ENCODE measurements at regions not wholly inside any gene's neighbourhood (a gene's known extent, or its start where the extent isn't known, plus 50 kb on each side); places are given as distances from the start of the nearest gene placed in this dataset.

DNA sequence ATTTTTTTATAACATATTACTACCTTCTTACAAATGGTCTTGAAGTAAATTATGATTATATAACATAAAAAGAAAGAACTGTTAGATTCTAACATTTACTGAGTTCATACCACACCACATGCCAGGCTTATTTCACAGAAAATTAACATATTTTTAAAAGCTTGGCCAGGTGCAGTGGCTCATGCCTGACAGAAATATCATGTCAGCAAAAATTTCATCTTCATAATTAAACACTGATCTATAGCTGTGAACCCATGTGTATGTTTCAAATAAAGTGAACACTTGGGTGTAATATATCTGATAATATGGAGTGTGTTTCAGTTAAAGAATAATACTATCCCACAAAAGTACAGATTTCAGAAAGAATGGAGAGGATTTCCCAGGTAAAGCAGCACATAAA, 296.5 kb downstream of the SI start:
- DNase-seq (ENCODE audit: low read depth): no peak
- no peak overlapping the region for H3K4me3 ChIP-seq (ENCODE audit: low read length)
- TF ChIP-seq, protein P1, sequence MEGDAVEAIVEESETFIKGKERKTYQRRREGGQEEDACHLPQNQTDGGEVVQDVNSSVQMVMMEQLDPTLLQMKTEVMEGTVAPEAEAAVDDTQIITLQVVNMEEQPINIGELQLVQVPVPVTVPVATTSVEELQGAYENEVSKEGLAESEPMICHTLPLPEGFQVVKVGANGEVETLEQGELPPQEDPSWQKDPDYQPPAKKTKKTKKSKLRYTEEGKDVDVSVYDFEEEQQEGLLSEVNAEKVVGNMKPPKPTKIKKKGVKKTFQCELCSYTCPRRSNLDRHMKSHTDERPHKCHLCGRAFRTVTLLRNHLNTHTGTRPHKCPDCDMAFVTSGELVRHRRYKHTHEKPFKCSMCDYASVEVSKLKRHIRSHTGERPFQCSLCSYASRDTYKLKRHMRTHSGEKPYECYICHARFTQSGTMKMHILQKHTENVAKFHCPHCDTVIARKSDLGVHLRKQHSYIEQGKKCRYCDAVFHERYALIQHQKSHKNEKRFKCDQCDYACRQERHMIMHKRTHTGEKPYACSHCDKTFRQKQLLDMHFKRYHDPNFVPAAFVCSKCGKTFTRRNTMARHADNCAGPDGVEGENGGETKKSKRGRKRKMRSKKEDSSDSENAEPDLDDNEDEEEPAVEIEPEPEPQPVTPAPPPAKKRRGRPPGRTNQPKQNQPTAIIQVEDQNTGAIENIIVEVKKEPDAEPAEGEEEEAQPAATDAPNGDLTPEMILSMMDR (conservative IDR thresholded peaks at IDR 0.05; ENCODE audit: low read length): no peak

DNA sequence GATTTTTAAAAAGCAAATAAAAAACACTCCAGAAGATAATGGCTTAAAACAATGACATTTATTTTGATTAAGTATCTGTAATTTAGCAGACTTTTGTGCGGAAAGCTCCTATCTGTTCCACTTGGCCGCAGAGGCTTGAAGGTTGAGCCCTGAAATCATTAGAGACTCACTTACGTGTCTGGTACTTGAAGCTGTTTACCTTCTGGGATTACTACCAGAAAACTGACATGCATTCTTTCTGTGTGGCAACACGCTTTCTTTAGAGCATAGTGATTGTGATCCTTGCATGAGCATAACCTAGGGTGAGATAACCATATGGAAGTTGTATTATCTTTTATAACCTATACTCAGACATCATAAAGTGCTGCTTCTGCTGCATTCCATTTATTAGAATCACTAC, 298.5 kb downstream of the SI start:
- H3K4me3 ChIP-seq (ENCODE audit: low read length): no peak overlapping the region
- TF ChIP-seq, protein P1 (conservative IDR thresholded peaks at IDR 0.05; ENCODE audit: low read length): no peak
- no peak for DNase-seq (ENCODE audit: low read depth)

DNA sequence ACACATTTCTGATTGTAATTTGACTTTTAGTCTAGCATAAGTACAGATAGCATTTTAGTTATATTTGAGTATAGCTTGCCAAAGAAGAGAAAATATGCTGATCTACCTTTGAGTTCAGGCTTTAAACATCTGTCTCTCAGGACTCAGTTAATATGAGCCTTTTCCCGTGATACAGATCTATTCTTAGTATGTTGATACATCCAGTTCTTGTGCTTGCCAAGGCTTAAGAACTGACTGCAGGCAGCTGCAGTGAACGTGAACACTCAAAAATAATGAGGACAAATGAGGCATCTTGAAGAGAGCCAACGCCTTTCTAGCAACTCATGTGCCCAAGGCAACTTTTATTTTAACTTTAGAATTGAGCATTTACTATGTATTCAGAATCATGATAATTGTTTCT, 325.5 kb downstream of the SI start:
- H3K4me3 ChIP-seq (ENCODE audit: low read length): no peak overlapping the region
- no peak for DNase-seq (ENCODE audit: low read depth)
- TF ChIP-seq, protein P1 (conservative IDR thresholded peaks at IDR 0.05; ENCODE audit: low read length): no peak

DNA sequence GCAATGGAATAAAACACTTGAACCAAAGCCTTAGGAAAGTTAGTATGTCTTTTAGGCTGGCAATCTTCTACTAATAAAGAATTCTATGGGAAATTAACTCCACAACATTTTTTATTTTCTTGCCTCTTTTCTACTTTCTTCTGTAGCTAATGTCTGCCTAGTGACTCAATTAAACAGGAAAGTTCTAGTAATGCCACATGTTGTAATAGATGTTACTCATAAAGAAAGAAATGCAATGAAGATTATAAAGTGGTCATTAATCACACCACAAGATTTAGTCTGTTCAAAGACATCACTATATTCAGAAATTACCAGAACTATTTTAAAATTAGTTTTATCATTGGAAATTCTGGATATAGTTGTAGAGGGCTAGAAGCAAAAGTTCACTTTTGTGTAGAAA, 329.7 kb downstream of the SI start:
- H3K4me3 ChIP-seq (ENCODE audit: low read length): no peak overlapping the region
- TF ChIP-seq, protein P1 (conservative IDR thresholded peaks at IDR 0.05; ENCODE audit: low read length): no peak
- DNase-seq (ENCODE audit: low read depth): no peak

DNA sequence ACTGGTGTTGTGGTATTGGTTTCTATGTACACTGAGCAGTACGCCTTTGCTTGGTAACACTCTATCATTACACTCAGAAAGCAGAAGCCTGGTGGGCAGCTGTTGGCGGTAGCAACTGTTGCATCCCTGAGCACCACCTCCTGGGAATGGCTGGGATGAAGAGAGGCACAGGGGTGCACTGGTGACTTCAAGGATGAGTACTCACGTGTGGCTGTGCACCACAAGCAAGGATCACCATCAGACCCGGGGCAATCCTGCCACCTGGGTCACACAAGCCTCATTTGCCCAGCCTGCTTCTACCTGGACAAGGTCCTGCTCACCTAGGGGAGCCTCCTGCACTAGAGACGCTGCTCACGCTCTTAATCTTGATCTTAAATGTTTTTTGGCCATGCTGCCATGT, 336.4 kb downstream of the SI start:
- TF ChIP-seq, protein P1 (conservative IDR thresholded peaks at IDR 0.05; ENCODE audit: low read length): no peak
- no peak for DNase-seq (ENCODE audit: low read depth)
- no peak overlapping the region for H3K4me3 ChIP-seq (ENCODE audit: low read length)

DNA sequence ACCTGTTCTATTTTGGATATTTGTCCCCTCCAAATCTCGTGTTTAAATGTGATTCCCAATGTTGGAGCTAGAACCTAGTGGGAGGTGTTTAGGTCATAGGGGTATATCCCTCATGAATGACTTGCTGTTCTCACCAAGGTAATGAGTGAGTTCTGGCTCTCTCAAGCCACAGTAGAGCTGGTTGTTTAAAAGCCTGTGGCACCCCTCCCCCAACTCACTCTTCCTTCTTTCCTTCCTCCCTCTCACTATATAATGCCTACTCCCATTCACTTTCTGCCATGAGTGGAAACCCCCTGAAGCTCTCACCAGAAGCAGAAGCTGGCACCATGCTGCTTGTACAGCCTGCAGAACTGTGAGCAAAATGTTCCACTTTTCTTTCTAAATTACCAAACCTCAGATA, 341.1 kb downstream of the SI start:
- TF ChIP-seq, protein P1 (conservative IDR thresholded peaks at IDR 0.05; ENCODE audit: low read length): no peak
- no peak overlapping the region for H3K4me3 ChIP-seq (ENCODE audit: low read length)
- no peak for DNase-seq (ENCODE audit: low read depth)

DNA sequence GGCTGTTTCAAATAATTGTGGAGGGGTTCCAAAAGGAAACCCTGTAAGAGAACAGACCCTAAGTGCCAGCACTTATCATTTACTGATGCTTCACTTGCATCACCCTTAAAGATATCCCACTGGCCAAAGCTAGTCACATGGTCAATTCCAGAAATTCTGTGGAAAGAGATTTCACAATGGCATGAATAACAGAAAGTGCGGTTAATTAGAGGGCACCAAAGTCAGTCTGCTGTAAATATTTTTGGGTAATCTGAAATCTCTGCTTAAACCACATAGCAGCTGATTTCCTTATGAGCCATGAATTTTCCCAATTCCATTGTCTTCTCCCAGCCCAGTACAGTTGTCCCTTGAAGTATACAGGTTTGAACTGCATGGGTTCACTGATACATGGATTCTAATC, 346.1 kb downstream of the SI start:
- TF ChIP-seq, protein P1 (conservative IDR thresholded peaks at IDR 0.05; ENCODE audit: low read length): no peak
- peak; percentile 3 for DNase-seq (ENCODE audit: low read depth)
- H3K4me3 ChIP-seq (ENCODE audit: low read length): no peak overlapping the region
